ENCODE measurements at regions not wholly inside any gene's neighbourhood (a gene's known extent, or its start where the extent isn't known, plus 50 kb on each side); places are given as distances from the start of the nearest gene placed in this dataset.

GRCh38 chr14:26655128-26655527 is 57.3 kb upstream of the NOVA1 start:
- TF ChIP-seq EZH2 (IDR thresholded peaks at IDR 0.05; ENCODE audit: borderline replicate concordance, insufficient read depth, low read depth, low read length, poor library complexity, severe bottlenecking): no peak
- TF ChIP-seq CTCF (IDR thresholded peaks at IDR 0.05): no peak
